Upper lobe of left lung (tissue), 6 donors: ENCODE measurements at regions not wholly inside any gene's neighbourhood (a gene's known extent, or its start where the extent isn't known, plus 50 kb on each side); places are given as distances from the start of the nearest gene placed in this dataset.
A peak's percentile ranks its signal among the peaks of the same experiment; 100 is the strongest.

Experiments
- ATAC-seq, 2 donors: fragments of 200-7000 bp; cut with Tn5 transposase; one replicate each; pipeline ENCODE4 v1.9.1; 2022; ENCODE audit warnings: mild to moderate bottlenecking in 2 of 2, moderate library complexity in 2 of 2; ENCODE audit not compliant: low FRiP score in 2 of 2
- DNase-seq, 2 donors: peaks; one replicate each; pipeline ENCODE4 v3.0.0-alpha.2; 2019 to 2020
- H3K27ac ChIP-seq, 4 donors: fragments of 200-600 bp; sonication (generic); one replicate each; pipeline ENCODE4 v1.5.1; 2016 to 2019
- H3K27me3 ChIP-seq, 4 donors: fragments of 200-600 bp; sonication (generic); one replicate each; pipeline ENCODE4 v1.5.1; 2017 to 2019
- H3K36me3 ChIP-seq, 4 donors: fragments of 200-600 bp; sonication (generic); one replicate each; pipeline ENCODE4 v1.5.1; 2016 to 2019
- H3K4me1 ChIP-seq, 4 donors: fragments of 200-600 bp; sonication (generic); one replicate each; pipeline ENCODE4 v1.5.1; 2018 to 2019
- H3K4me3 ChIP-seq, 4 donors: fragments of 200-600 bp; sonication (generic); one replicate each; pipeline ENCODE4 v1.5.1; 2017 to 2019; ENCODE audit warnings: mild to moderate bottlenecking in 2 of 4, moderate library complexity in 1 of 4
- H3K9me3 ChIP-seq, 4 donors: fragments of 200-600 bp; sonication (generic); one replicate each; pipeline ENCODE4 v1.5.1; 2018 to 2019
- EP300 ChIP-seq, 4 donors: sonication (generic); formaldehyde crosslinking; IDR thresholded peaks; one replicate each; pipeline ENCODE4 v1.5.1; 2017; ENCODE audit warnings: antibody characterized with exemption in 4 of 4, control low read depth in 2 of 4
- POLR2A ChIP-seq, 4 donors: fragments of 450-650 bp; IDR thresholded peaks; one replicate each; pipeline ENCODE4 v1.5.1; 2016 to 2017; ENCODE audit warnings: antibody characterized with exemption in 4 of 4, mild to moderate bottlenecking in 2 of 4
- POLR2AphosphoS5 ChIP-seq, 2 donors: sonication (generic); formaldehyde crosslinking; IDR thresholded peaks; one replicate each; pipeline ENCODE4 v1.5.1; 2017; ENCODE audit warnings: antibody characterized with exemption in 2 of 2
- WGBS, 2 donors: methylation state at CpG; one replicate each; pipeline ENCODE4 v1.1.5; 2017 to 2018; 5-methylcytosine and 5-hydroxymethylcytosine counted together
- TF ChIP-seq, protein P1 (sequence below), 6 experiments: fragments of 450-650 bp in 4 of 6; fragments of 200-600 bp in 2 of 6; sonication (generic) in 2 of 6; IDR thresholded peaks; one replicate each; pipeline ENCODE4 v1.5.1; 2016 to 2019; ENCODE audit warnings: antibody characterized with exemption in 6 of 6
- donor health status: DM: no; HTN: no; CAD: no; lungs with moderate emphysema.
- donor health status: DM: no; HTN: yes; CAD: no; lungs with severe emphysema.

DNA sequence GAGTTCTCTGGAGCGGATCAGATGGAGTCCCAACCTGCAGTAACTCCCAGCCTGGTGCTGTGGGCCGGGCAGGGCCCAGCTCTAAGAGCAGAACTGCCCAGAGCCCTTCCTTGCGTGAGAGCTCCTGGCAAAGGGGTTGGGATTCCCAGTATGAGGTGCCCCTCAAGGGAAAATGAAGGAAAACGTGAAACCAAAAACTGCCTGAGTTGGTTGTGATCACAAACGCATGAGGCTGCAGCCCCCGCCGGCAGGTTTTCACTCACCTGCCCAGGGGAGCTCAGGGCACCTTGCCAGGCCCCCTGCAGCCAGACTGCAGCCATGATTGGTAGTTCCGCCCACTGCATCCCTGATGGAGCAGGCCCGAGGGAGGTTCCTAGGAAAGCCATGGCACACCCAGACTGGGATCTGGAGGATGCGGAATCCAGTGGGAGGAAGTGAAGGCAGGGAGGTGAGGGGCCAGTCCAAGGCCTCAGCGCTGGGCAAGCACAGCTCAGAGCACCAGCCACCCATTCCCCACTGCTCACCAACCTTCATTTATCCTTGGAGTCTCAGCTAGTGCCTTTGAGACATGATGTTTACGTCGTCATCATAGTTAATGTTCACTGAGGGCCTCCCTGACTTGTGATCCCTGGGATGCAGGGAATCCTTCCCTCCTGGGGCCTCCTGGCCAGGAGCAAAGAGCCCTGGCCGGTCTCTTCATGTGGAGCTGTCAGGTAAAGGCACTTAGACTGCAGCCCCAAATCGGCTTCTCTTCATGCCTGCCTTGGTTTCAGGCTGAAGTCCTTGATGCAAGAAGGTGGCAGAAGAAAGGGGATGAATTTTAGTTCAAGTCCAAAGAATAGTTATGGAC lies 103.2 kb downstream of the INHBB start:
- Histone ChIP-seq H3K36me3 (no peaks in the 10 kb centered on the region), H3K9me3 (no peaks in the 10 kb centered on the region), H3K4me3 (no peak overlapping the region), H3K27me3 (no peaks in the 10 kb centered on the region), H3K4me1 (no peaks in the 10 kb centered on the region), H3K27ac (no peak overlapping the region)
- DNase-seq (peak in 1 of 2 donors; percentile 48), ATAC-seq (no peak)
- TF ChIP-seq EP300 (IDR thresholded peaks at IDR 0.05): no peak
- TF ChIP-seq, protein P1, sequence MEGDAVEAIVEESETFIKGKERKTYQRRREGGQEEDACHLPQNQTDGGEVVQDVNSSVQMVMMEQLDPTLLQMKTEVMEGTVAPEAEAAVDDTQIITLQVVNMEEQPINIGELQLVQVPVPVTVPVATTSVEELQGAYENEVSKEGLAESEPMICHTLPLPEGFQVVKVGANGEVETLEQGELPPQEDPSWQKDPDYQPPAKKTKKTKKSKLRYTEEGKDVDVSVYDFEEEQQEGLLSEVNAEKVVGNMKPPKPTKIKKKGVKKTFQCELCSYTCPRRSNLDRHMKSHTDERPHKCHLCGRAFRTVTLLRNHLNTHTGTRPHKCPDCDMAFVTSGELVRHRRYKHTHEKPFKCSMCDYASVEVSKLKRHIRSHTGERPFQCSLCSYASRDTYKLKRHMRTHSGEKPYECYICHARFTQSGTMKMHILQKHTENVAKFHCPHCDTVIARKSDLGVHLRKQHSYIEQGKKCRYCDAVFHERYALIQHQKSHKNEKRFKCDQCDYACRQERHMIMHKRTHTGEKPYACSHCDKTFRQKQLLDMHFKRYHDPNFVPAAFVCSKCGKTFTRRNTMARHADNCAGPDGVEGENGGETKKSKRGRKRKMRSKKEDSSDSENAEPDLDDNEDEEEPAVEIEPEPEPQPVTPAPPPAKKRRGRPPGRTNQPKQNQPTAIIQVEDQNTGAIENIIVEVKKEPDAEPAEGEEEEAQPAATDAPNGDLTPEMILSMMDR (IDR thresholded peaks at IDR 0.05): no peak
- TF ChIP-seq POLR2A (IDR thresholded peaks at IDR 0.05): no peak
- TF ChIP-seq POLR2AphosphoS5 (IDR thresholded peaks at IDR 0.05): no peak
- WGBS, 2 donors: 86 to 88% methylated on average over 7 to 15 of the region's 15 CpGs

DNA sequence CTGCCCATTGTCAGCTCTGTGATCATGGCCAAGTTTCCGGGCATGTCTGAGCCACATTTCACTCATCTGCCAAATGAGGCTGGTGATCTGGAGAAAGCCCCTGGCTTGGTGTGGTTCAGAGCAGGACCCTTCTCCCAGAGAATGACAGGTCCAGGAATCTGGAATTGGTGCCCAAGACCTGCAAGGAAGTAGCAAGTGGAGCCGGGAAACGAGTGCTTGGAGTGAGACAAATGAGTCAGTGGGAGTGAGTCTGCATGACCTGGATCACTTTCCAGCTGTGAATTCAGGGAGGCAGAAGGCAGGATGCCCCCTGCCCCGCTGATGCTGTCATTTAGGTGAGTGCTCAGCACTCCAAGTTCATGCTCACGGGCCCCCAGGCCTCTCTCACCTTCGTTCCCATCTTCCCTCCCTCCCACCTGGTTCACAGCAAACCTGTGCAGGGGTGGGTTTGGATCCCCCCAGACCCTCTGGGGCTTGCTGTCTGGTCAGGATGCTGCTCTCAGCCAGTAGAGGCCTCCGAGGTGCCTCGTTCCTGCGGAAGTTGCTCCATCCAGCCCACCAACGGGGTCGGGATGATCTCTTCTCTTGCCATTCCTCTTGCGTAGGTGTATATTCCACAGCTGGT lies 104.4 kb downstream of the INHBB start:
- no peaks in the 10 kb centered on the region for H3K36me3 ChIP-seq
- no peaks in the 10 kb centered on the region for H3K4me1 ChIP-seq
- DNase-seq: no peak
- no peak overlapping the region for H3K4me3 ChIP-seq
- 87 to 90% methylated on average over 12 of the region's 12 CpGs for WGBS, 2 donors
- ATAC-seq: no peak
- H3K9me3 ChIP-seq: no peaks in the 10 kb centered on the region
- no peaks in the 10 kb centered on the region for H3K27me3 ChIP-seq
- TF ChIP-seq EP300 (IDR thresholded peaks at IDR 0.05): no peak
- TF ChIP-seq POLR2A (IDR thresholded peaks at IDR 0.05): no peak
- TF ChIP-seq, protein P1 (IDR thresholded peaks at IDR 0.05): no peak
- no peak for TF ChIP-seq POLR2AphosphoS5 (IDR thresholded peaks at IDR 0.05)
- H3K27ac ChIP-seq: no peak overlapping the region

DNA sequence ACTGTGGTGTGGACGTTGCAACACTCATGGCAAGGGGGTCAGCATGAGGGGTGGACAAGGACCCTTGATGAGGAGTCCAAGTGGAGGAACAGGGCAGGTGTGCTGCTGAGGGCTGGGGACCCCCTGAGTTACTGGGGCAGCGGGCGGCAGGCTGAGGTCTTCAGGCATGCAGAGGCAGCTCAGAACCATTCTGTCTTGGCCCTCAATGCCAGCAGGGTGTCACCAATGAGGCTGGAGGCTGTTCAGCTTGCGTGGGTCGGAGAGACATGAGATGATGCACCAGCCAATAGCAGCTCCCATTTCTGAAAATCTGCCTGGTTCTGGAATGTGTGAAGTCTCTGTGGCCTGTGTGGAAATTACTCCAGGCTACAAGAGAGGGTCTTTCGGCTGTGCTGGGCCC lies 105.4 kb downstream of the INHBB start:
- no peaks in the 10 kb centered on the region for H3K9me3 ChIP-seq
- peak in 1 of 2 donors; percentile 19 for ATAC-seq
- no peaks in the 10 kb centered on the region for H3K4me1 ChIP-seq
- no peaks in the 10 kb centered on the region for H3K36me3 ChIP-seq
- no peak overlapping the region for H3K4me3 ChIP-seq
- WGBS, 2 donors: 89 to 98% methylated on average over 6 of the region's 6 CpGs
- no peak overlapping the region for H3K27ac ChIP-seq
- H3K27me3 ChIP-seq: no peaks in the 10 kb centered on the region
- TF ChIP-seq EP300 (IDR thresholded peaks at IDR 0.05) (no peak), POLR2A (IDR thresholded peaks at IDR 0.05) (no peak), POLR2AphosphoS5 (IDR thresholded peaks at IDR 0.05) (no peak)
- TF ChIP-seq, protein P1 (IDR thresholded peaks at IDR 0.05): no peak
- DNase-seq: no peak

DNA sequence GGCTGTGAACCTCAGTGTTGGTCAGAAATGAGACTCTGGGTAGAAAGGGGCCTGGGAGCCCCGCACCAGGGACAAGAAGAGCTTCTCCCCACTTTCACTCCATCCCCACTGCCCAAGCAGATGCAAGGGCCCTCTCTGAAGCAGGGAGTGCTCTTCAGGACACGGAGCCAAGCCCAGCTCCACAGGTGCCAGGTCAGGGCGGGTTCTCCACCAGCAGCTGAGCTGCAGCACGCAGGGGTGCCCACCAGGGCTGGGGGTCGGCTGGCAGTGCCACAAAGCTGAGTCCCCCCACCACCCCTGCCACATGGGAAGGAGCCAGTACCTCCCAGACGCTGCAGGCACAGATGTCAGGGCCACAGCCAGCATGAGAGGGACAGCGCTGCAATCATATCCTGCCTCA lies 106.2 kb downstream of the INHBB start:
- WGBS, 2 donors: 87 to 93% methylated on average over 3 to 7 of the region's 7 CpGs
- ATAC-seq: no peak
- H3K9me3 ChIP-seq: peaks cover 0 to 4% (median under 1%) of the 10 kb centered on the region in 4 donors
- TF ChIP-seq EP300 (IDR thresholded peaks at IDR 0.05): no peak
- TF ChIP-seq, protein P1 (IDR thresholded peaks at IDR 0.05): no peak
- no peak overlapping the region for H3K4me3 ChIP-seq
- H3K36me3 ChIP-seq: no peaks in the 10 kb centered on the region
- no peaks in the 10 kb centered on the region for H3K4me1 ChIP-seq
- no peak for DNase-seq
- H3K27ac ChIP-seq: no peak overlapping the region
- no peaks in the 10 kb centered on the region for H3K27me3 ChIP-seq
